ENCODE measurements at regions not wholly inside any gene's neighbourhood (a gene's known extent, or its start where the extent isn't known, plus 50 kb on each side); places are given as distances from the start of the nearest gene placed in this dataset.
A peak's percentile ranks its signal among the peaks of the same experiment; 100 is the strongest.

GRCh38 chr11:22432291-22433093 is 94.3 kb downstream of the SLC17A6 start:
- TF ChIP-seq CTCF (IDR thresholded peaks at IDR 0.05) (no peak), POLR2A (IDR thresholded peaks at IDR 0.05) (peak in 1 of 3 donors; percentile 9)

All from body of pancreas (tissue), 4 donors.